HEK293T (cell line): ENCODE measurements at regions not wholly inside any gene's neighbourhood (a gene's known extent, or its start where the extent isn't known, plus 50 kb on each side); places are given as distances from the start of the nearest gene placed in this dataset.
"Not testable (repeated sequence)": the region's sequence is repeated elsewhere in the genome, so short reads cannot be mapped to it uniquely, and the experiment has no call there.

Experiments
- CTCF ChIA-PET: fragments of 350-600 bp; formaldehyde crosslinking; extraction: SDS; loops from one replicate; lab custom pipeline; 2021; ENCODE audit warnings: antibody characterized with exemption, inconsistent platforms; lab: Yijun Ruan, JAX
- POLR2A ChIA-PET: fragments of 350-600 bp; formaldehyde crosslinking; extraction: SDS; loops from one replicate; lab custom pipeline; 2020; ENCODE audit warnings: antibody characterized with exemption, inconsistent platforms; lab: Yijun Ruan, JAX
- DNase-seq: peaks from one replicate; pipeline ENCODE4 v3.0.0; 2012; ENCODE audit warnings: mixed read lengths; ENCODE audit errors: extremely low spot score
- ARNT ChIP-seq: fragments of 450-650 bp; IDR thresholded peaks from 2 replicates; pipeline ENCODE4 v1.6.1; 2017; ENCODE audit warnings: mild to moderate bottlenecking
- BHLHE40 ChIP-seq: fragments of 450-650 bp; IDR thresholded peaks from 2 replicates; pipeline ENCODE4 v1.6.1; 2016; ENCODE audit warnings: mild to moderate bottlenecking, moderate library complexity, borderline replicate concordance
- CTBP1 ChIP-seq: fragments of 450-650 bp; IDR thresholded peaks from 2 replicates; pipeline ENCODE4 v1.6.1; 2016; ENCODE audit warnings: borderline replicate concordance
- ELF4 ChIP-seq: fragments of 450-650 bp; IDR thresholded peaks from 2 replicates; pipeline ENCODE4 v1.6.1; 2017; ENCODE audit warnings: antibody characterized with exemption
- FOXA1 ChIP-seq: fragments of 450-650 bp; IDR thresholded peaks from 2 replicates; pipeline ENCODE4 v1.6.1; 2016; ENCODE audit warnings: mild to moderate bottlenecking
- FOXK2 ChIP-seq: fragments of 450-650 bp; IDR thresholded peaks from 2 replicates; pipeline ENCODE4 v1.6.1; 2016; ENCODE audit warnings: mild to moderate bottlenecking
- FOXM1 ChIP-seq: fragments of 450-650 bp; IDR thresholded peaks from 2 replicates; pipeline ENCODE4 v1.6.1; 2017; ENCODE audit warnings: mild to moderate bottlenecking, borderline replicate concordance
- HDGF ChIP-seq: fragments of 450-650 bp; IDR thresholded peaks from 2 replicates; pipeline ENCODE4 v1.6.1; 2017; ENCODE audit warnings: antibody characterized with exemption, borderline replicate concordance
- L3MBTL2 ChIP-seq: fragments of 450-650 bp; conservative IDR thresholded peaks from 2 replicates; pipeline ENCODE4 v1.6.1; 2016; ENCODE audit warnings: mild to moderate bottlenecking
- LEF1 ChIP-seq: fragments of 450-650 bp; IDR thresholded peaks from 2 replicates; pipeline ENCODE4 v1.6.1; 2017; ENCODE audit warnings: mild to moderate bottlenecking, borderline replicate concordance
- NFRKB ChIP-seq: fragments of 450-650 bp; IDR thresholded peaks from 2 replicates; pipeline ENCODE4 v1.6.1; 2016; ENCODE audit warnings: mild to moderate bottlenecking, moderate library complexity
- PKNOX1 ChIP-seq: fragments of 450-650 bp; IDR thresholded peaks from 2 replicates; pipeline ENCODE4 v1.6.1; 2016
- SP1 ChIP-seq: fragments of 450-650 bp; IDR thresholded peaks from 2 replicates; pipeline ENCODE4 v1.6.1; 2017
- SUZ12 ChIP-seq: fragments of 450-650 bp; IDR thresholded peaks from 2 replicates; pipeline ENCODE4 v1.6.1; 2016; ENCODE audit warnings: mild to moderate bottlenecking
- TARDBP ChIP-seq: fragments of 450-650 bp; IDR thresholded peaks from 2 replicates; pipeline ENCODE4 v1.6.1; 2016
- ZNF384 ChIP-seq: fragments of 450-650 bp; IDR thresholded peaks from 2 replicates; pipeline ENCODE4 v1.6.1; 2016

- peak; percentile 80 for DNase-seq
- TF ChIP-seq FOXM1 (no peak), ZNF384 (no peak), ARNT (no peak)
- ChIA-PET CTCF (interaction anchor here (0.6 to 1.6 kb wide), 9 partner anchors 16 to 1171 kb away, joined by 3 to 8 read pairs (median 3); no protein-coding TSS in a partner anchor), POLR2A (no interaction called here)
These were observed 628.7 kb downstream of the TYW1 start for GRCh38 chr7:67625257-67625737.

- CTCF ChIA-PET: no interaction called here
- DNase-seq: no peak
- TF ChIP-seq NFRKB (no peak), HDGF (no peak), ZNF384 (no peak)
- POLR2A ChIA-PET: no interaction called here
These were observed 634.8 kb downstream of the TYW1 start for GRCh38 chr7:67631476-67631875.

GRCh38 chr7:67635271-67635670, 638.6 kb downstream of the TYW1 start:
- ChIA-PET POLR2A (no interaction called here), CTCF (interaction anchor here (0.6 kb wide), 1 partner anchor 269 kb away, joined by 3 read pairs; no protein-coding TSS in a partner anchor)
- no peak for DNase-seq
- no peak for TF ChIP-seq FOXA1
- TF ChIP-seq ARNT: no peak
- TF ChIP-seq BHLHE40: no peak
- TF ChIP-seq PKNOX1: no peak
- no peak for TF ChIP-seq HDGF
- no peak for TF ChIP-seq ELF4
- TF ChIP-seq LEF1: no peak
- TF ChIP-seq L3MBTL2: no peak
- TF ChIP-seq ZNF384: no peak
- no peak for TF ChIP-seq SUZ12
- TF ChIP-seq FOXM1: no peak
- TF ChIP-seq CTBP1: no peak
- TF ChIP-seq NFRKB: no peak
- TF ChIP-seq SP1: no peak
- no peak for TF ChIP-seq TARDBP
- TF ChIP-seq FOXK2: no peak

- TF ChIP-seq FOXM1 (no peak), FOXK2 (no peak), L3MBTL2 (no peak), SP1 (no peak), SUZ12 (no peak), FOXA1 (no peak), NFRKB (no peak), HDGF (no peak), ELF4 (no peak), LEF1 (no peak), PKNOX1 (no peak), ZNF384 (no peak), BHLHE40 (no peak), ARNT (no peak)
- no peak for DNase-seq
- ChIA-PET POLR2A (no interaction called here), CTCF (no interaction called here)
These were observed 639.9 kb downstream of the TYW1 start for GRCh38 chr7:67636348-67637022.

GRCh38 chr7:67637023-67637358, 640.4 kb downstream of the TYW1 start:
- POLR2A ChIA-PET: no interaction called here
- CTCF ChIA-PET: interaction anchor here (0.5 kb wide), 1 partner anchor 1280 kb away, joined by 6 read pairs; no protein-coding TSS in a partner anchor
- DNase-seq: no peak
- no peak for TF ChIP-seq SP1
- no peak for TF ChIP-seq FOXK2
- no peak for TF ChIP-seq NFRKB
- no peak for TF ChIP-seq ELF4
- no peak for TF ChIP-seq SUZ12
- TF ChIP-seq L3MBTL2: no peak
- no peak for TF ChIP-seq ARNT
- TF ChIP-seq CTBP1: no peak
- TF ChIP-seq TARDBP: no peak

- CTCF ChIA-PET: interaction anchor here (1.5 kb wide), 1 partner anchor 18 kb away, joined by 4 read pairs; no protein-coding TSS in a partner anchor
- POLR2A ChIA-PET: not testable (repeated sequence)
These were observed 645.9 kb downstream of the TYW1 start for GRCh38 chr7:67642542-67642941.

GRCh38 chr7:67644151-67644550, 647.5 kb downstream of the TYW1 start:
- CTCF ChIA-PET: no interaction called here
- TF ChIP-seq CTBP1: no peak
- DNase-seq: no peak
- POLR2A ChIA-PET: no interaction called here

More at GRCh38 chr7:67642542-67642941, 645.9 kb downstream of the TYW1 start:
- not testable (repeated sequence) for DNase-seq

GRCh38 chr7:67652937-67653336, 656.3 kb downstream of the TYW1 start:
- ChIA-PET CTCF (interaction anchor here (1.1 kb wide), 1 partner anchor 28 kb away, joined by 3 read pairs; no protein-coding TSS in a partner anchor), POLR2A (no interaction called here)
- no peak for DNase-seq
- TF ChIP-seq ZNF384 (no peak), LEF1 (no peak), NFRKB (no peak), FOXK2 (no peak), FOXA1 (no peak), SUZ12 (no peak), SP1 (no peak), ELF4 (no peak), CTBP1 (no peak), PKNOX1 (no peak), BHLHE40 (no peak), FOXM1 (no peak), ARNT (no peak), HDGF (no peak)
